ENCODE measurements at regions not wholly inside any gene's neighbourhood (a gene's known extent, or its start where the extent isn't known, plus 50 kb on each side); places are given as distances from the start of the nearest gene placed in this dataset.

GRCh38 chr2:151048331-151049054 is 213.2 kb downstream of the RBM43 start:
- no peak overlapping the region for H3K9ac ChIP-seq (ENCODE audit: low read length)
- H3K27ac ChIP-seq (ENCODE audit: low read depth, low read length): no peak overlapping the region
- no peak overlapping the region for H3K4me3 ChIP-seq (ENCODE audit: low read depth in 1 of 2, low read length in 2 of 2)
- no peaks in the 10 kb centered on the region for H3K36me3 ChIP-seq (ENCODE audit: insufficient read depth, low read length)
- no peaks in the 10 kb centered on the region for H3K4me1 ChIP-seq (ENCODE audit: insufficient read depth, low read length)
- no peaks in the 10 kb centered on the region for H3K27me3 ChIP-seq (ENCODE audit: control insufficient read depth in 1 of 2, insufficient read depth in 2 of 2, low read length in 2 of 2)
- H3K9me3 ChIP-seq (ENCODE audit: low read length): no peaks in the 10 kb centered on the region

DNA sequence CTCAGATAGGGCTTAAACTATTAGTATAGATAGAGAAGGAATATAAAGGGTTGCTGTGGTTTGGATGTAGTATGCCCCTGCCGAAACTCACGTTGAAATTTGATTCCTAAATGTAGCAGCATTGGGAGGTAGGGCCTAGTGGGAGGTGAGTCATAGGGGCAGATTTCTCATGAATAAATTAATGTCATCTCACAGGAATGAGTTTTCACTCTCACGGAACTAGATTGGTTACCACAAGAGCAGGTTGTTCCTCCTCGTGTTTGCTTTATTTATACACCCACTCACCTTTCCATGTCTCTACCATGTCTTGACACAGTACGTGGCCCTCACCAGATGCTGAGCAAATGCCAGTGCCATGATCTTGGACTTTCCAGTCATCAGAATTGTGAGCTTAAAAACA is 218.2 kb downstream of the RBM43 start:
- Histone ChIP-seq H3K4me1 (ENCODE audit: insufficient read depth, low read length) (no peaks in the 10 kb centered on the region), H3K4me3 (ENCODE audit: low read depth in 1 of 2, low read length in 2 of 2) (no peak overlapping the region), H3K36me3 (ENCODE audit: insufficient read depth, low read length) (no peaks in the 10 kb centered on the region)

GRCh38 chr2:151042964-151043363 is 218.7 kb downstream of the RBM43 start:
- Histone ChIP-seq H3K9me3 (ENCODE audit: low read length) (no peaks in the 10 kb centered on the region), H3K27ac (ENCODE audit: low read depth, low read length) (no peak overlapping the region), H3K36me3 (ENCODE audit: insufficient read depth, low read length) (no peaks in the 10 kb centered on the region), H3K4me3 (ENCODE audit: low read depth in 1 of 2, low read length in 2 of 2) (no peak overlapping the region), H3K4me1 (ENCODE audit: insufficient read depth, low read length) (no peaks in the 10 kb centered on the region), H3K27me3 (ENCODE audit: control insufficient read depth in 1 of 2, insufficient read depth in 2 of 2, low read length in 2 of 2) (no peaks in the 10 kb centered on the region), H3K9ac (ENCODE audit: low read length) (no peak overlapping the region)

More for the DNA sequence above, 218.2 kb downstream of the RBM43 start:
- Histone ChIP-seq H3K9me3 (ENCODE audit: low read length) (no peaks in the 10 kb centered on the region), H3K9ac (ENCODE audit: low read length) (no peak overlapping the region), H3K27ac (ENCODE audit: low read depth, low read length) (no peak overlapping the region), H3K27me3 (ENCODE audit: control insufficient read depth in 1 of 2, insufficient read depth in 2 of 2, low read length in 2 of 2) (no peaks in the 10 kb centered on the region)

DNA sequence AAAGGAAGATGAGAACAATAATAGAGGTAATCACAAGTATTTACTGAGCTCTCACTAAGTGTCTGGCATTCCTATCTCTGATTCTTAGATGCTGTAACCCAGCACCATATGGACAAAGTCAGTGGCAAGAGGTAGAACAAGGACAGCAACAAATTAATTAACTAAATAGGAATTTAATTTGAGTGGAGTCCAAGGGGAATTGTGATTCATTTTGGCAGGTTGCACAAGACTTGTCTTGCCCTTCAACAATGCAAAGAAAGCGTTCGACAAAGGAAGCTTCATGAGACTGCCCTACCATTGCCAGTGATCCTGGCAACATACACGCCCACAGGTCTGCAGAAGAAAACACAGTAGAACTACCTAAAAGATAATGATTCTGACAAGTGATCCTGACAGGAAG is 221.6 kb downstream of the RBM43 start:
- H3K4me3 ChIP-seq (ENCODE audit: low read depth in 1 of 2, low read length in 2 of 2): no peak overlapping the region
- H3K27ac ChIP-seq (ENCODE audit: low read depth, low read length): no peak overlapping the region
- H3K4me1 ChIP-seq (ENCODE audit: insufficient read depth, low read length): no peaks in the 10 kb centered on the region
- H3K27me3 ChIP-seq (ENCODE audit: control insufficient read depth in 1 of 2, insufficient read depth in 2 of 2, low read length in 2 of 2): no peaks in the 10 kb centered on the region
- H3K9ac ChIP-seq (ENCODE audit: low read length): no peak overlapping the region
- H3K9me3 ChIP-seq (ENCODE audit: low read length): no peaks in the 10 kb centered on the region
- H3K36me3 ChIP-seq (ENCODE audit: insufficient read depth, low read length): no peaks in the 10 kb centered on the region

GRCh38 chr2:151038516-151038915 is 223.1 kb downstream of the RBM43 start:
- Histone ChIP-seq H3K9me3 (ENCODE audit: low read length) (no peaks in the 10 kb centered on the region), H3K36me3 (ENCODE audit: insufficient read depth, low read length) (no peaks in the 10 kb centered on the region), H3K4me3 (ENCODE audit: low read depth in 1 of 2, low read length in 2 of 2) (no peak overlapping the region), H3K4me1 (ENCODE audit: insufficient read depth, low read length) (no peaks in the 10 kb centered on the region), H3K27me3 (ENCODE audit: control insufficient read depth in 1 of 2, insufficient read depth in 2 of 2, low read length in 2 of 2) (no peaks in the 10 kb centered on the region), H3K9ac (ENCODE audit: low read length) (no peak overlapping the region), H3K27ac (ENCODE audit: low read depth, low read length) (no peak overlapping the region)

DNA sequence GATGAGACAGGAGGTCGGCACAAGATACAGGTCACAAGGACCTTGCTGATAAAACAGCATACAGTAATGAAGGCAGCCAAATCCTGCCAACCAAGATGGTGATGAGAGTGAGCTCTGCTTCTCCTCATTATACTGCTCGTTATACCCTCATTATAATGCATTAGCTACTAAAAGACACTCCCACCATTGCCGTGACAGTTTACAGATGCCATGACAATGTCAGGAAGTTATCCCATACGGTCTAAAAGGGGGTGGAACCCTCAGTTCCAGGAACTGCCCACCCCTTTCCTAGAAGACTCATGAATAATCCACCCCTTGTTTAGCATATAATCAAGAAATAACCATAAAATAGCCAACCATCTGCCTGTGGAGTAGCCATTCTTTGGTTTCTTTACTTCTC is 224.2 kb downstream of the RBM43 start:
- Histone ChIP-seq H3K27ac (ENCODE audit: low read depth, low read length) (no peak overlapping the region), H3K4me3 (ENCODE audit: low read depth in 1 of 2, low read length in 2 of 2) (no peak overlapping the region), H3K36me3 (ENCODE audit: insufficient read depth, low read length) (no peaks in the 10 kb centered on the region), H3K4me1 (ENCODE audit: insufficient read depth, low read length) (peaks cover 5% of the 10 kb centered on the region), H3K9ac (ENCODE audit: low read length) (no peak overlapping the region), H3K27me3 (ENCODE audit: control insufficient read depth in 1 of 2, insufficient read depth in 2 of 2, low read length in 2 of 2) (no peaks in the 10 kb centered on the region), H3K9me3 (ENCODE audit: low read length) (no peaks in the 10 kb centered on the region)

DNA sequence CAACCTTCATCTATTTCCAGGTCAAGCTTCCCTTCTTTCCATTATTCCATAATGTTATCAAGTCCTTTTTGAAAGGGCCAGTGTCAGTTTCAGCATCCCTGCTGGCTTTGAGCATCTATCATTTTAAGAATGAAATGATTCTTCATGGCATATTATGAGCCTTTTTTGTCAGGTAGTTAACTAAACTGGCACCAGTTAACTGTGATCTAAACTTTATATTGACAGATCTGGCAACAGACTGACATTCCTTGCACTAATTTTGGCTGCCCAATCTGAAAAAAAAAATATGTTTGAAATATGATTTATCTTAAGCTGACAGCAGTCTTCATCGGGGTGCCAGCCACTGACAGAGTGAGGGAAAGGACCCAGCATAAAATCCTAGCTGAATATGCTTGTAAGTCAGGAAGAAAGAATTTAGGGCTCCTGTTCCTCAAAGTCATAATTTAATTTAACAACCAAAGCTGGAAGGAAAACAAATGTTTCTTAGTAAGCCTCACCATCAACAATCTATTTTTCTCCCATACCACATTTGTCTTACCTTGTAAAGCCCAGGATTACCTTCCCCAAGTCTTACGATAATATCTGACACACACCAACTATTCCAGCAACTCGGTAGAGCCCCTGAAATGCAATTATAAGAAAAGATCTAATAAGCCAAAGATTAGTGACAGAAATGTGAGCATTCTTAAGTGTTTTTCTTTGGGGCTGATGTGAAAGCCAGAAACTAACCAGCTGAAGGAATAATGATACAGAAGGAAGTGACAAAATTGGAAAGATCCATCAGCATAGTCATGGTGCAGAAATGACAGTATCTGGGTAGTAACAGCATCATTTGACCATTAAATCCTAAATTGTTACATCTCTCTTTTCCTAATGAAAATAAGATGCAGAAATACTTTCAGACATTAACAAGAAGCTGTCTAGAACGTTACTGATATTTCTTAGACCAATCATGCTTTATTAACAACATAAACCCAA is 228.1 kb downstream of the RBM43 start:
- no peak overlapping the region for H3K9ac ChIP-seq (ENCODE audit: low read length)
- no peaks in the 10 kb centered on the region for H3K36me3 ChIP-seq (ENCODE audit: insufficient read depth, low read length)
- no peaks in the 10 kb centered on the region for H3K9me3 ChIP-seq (ENCODE audit: low read length)
- peaks cover 5% of the 10 kb centered on the region for H3K4me1 ChIP-seq (ENCODE audit: insufficient read depth, low read length)
- no peak overlapping the region for H3K27ac ChIP-seq (ENCODE audit: low read depth, low read length)
- H3K4me3 ChIP-seq (ENCODE audit: low read depth in 1 of 2, low read length in 2 of 2): no peak overlapping the region
- H3K27me3 ChIP-seq (ENCODE audit: control insufficient read depth in 1 of 2, insufficient read depth in 2 of 2, low read length in 2 of 2): no peaks in the 10 kb centered on the region

- Histone ChIP-seq H3K9me3 (ENCODE audit: low read length) (no peaks in the 10 kb centered on the region), H3K27ac (ENCODE audit: low read depth, low read length) (no peak overlapping the region), H3K27me3 (ENCODE audit: control insufficient read depth in 1 of 2, insufficient read depth in 2 of 2, low read length in 2 of 2) (no peaks in the 10 kb centered on the region), H3K4me3 (ENCODE audit: low read depth in 1 of 2, low read length in 2 of 2) (no peak overlapping the region), H3K9ac (ENCODE audit: low read length) (no peak overlapping the region), H3K36me3 (ENCODE audit: insufficient read depth, low read length) (no peaks in the 10 kb centered on the region), H3K4me1 (ENCODE audit: insufficient read depth, low read length) (peaks cover 5% of the 10 kb centered on the region)
These were observed 228.9 kb downstream of the RBM43 start for GRCh38 chr2:151032741-151033191.

DNA sequence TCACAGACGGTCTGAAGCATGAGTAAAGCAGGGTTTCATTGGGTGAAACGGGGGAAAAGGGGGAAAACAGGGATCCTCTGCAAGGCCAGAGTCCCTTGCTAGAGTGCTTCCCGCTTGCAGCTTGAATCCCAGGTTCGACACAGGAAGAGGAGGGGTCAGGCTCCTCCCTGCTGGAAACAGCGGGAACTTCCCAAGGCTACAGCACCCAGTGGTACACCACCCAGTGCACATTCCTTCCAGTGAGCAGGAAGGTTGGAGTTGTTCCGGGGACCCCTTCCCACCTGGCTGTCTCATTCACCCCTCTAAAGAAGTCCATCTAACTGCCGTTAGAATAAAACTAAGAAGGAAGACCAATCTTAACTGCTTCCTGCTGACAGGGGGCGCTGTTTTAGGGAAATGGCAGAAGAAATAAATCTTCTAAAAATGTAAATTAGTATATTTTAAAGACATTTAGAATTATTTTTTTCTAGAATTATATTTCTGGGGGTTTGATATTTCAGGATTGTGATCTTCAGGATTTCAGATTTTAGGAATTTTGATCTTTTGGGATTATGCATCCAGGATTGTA is 230.9 kb downstream of the RBM43 start:
- no peaks in the 10 kb centered on the region for H3K27me3 ChIP-seq (ENCODE audit: control insufficient read depth in 1 of 2, insufficient read depth in 2 of 2, low read length in 2 of 2)
- no peak overlapping the region for H3K27ac ChIP-seq (ENCODE audit: low read depth, low read length)
- peaks cover 5% of the 10 kb centered on the region for H3K4me1 ChIP-seq (ENCODE audit: insufficient read depth, low read length)
- H3K9ac ChIP-seq (ENCODE audit: low read length): no peak overlapping the region
- no peaks in the 10 kb centered on the region for H3K9me3 ChIP-seq (ENCODE audit: low read length)
- H3K36me3 ChIP-seq (ENCODE audit: insufficient read depth, low read length): no peaks in the 10 kb centered on the region
- no peak overlapping the region for H3K4me3 ChIP-seq (ENCODE audit: low read depth in 1 of 2, low read length in 2 of 2)

GRCh38 chr2:151029406-151030157 is 232.1 kb downstream of the RBM43 start:
- Histone ChIP-seq H3K27ac (ENCODE audit: low read depth, low read length) (no peak overlapping the region), H3K27me3 (ENCODE audit: control insufficient read depth in 1 of 2, insufficient read depth in 2 of 2, low read length in 2 of 2) (no peaks in the 10 kb centered on the region), H3K9me3 (ENCODE audit: low read length) (no peaks in the 10 kb centered on the region), H3K36me3 (ENCODE audit: insufficient read depth, low read length) (no peaks in the 10 kb centered on the region), H3K4me1 (ENCODE audit: insufficient read depth, low read length) (peaks cover 5% of the 10 kb centered on the region), H3K9ac (ENCODE audit: low read length) (no peak overlapping the region), H3K4me3 (ENCODE audit: low read depth in 1 of 2, low read length in 2 of 2) (no peak overlapping the region)

DNA sequence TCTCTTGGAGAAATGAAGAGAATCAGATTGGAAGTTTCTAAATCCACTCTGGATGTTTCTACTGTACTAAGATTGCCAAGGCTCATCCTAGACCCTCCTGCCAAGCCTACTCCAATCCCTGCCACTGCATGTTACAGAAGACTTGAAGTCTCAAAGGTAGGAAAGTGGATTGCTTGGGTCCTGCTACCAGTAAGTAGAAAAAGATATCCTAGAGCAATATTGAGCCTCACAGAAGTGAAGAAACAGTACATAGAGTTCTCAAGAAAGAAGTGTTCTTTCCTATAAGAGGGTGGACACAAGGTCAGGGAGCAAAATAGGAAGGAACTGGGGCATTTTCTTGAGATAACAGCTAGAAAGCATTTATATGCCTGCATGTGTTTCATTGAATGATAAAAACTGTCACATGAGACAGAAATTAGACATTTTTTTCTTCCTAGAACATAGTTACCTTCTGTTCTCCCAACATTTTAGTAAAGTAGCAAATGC is 232.9 kb downstream of the RBM43 start:
- Histone ChIP-seq H3K9ac (ENCODE audit: low read length) (no peak overlapping the region), H3K4me3 (ENCODE audit: low read depth in 1 of 2, low read length in 2 of 2) (no peak overlapping the region), H3K4me1 (ENCODE audit: insufficient read depth, low read length) (peaks cover 5% of the 10 kb centered on the region), H3K36me3 (ENCODE audit: insufficient read depth, low read length) (no peaks in the 10 kb centered on the region), H3K9me3 (ENCODE audit: low read length) (no peaks in the 10 kb centered on the region), H3K27ac (ENCODE audit: low read depth, low read length) (no peak overlapping the region), H3K27me3 (ENCODE audit: control insufficient read depth in 1 of 2, insufficient read depth in 2 of 2, low read length in 2 of 2) (no peaks in the 10 kb centered on the region)
